Suprapubic skin (tissue), 4 donors: ENCODE measurements at regions not wholly inside any gene's neighbourhood (a gene's known extent, or its start where the extent isn't known, plus 50 kb on each side); places are given as distances from the start of the nearest gene placed in this dataset.

Source experiments
- EP300 ChIP-seq: sonication (generic); formaldehyde crosslinking; IDR thresholded peaks from one replicate; pipeline ENCODE4 v1.6.1; 2017; ENCODE audit warnings: antibody characterized with exemption
- POLR2A ChIP-seq, 2 donors: fragments of 450-650 bp; IDR thresholded peaks; one replicate each; pipeline ENCODE4 v1.6.1; 2017; ENCODE audit warnings: antibody characterized with exemption in 2 of 2, mild to moderate bottlenecking in 2 of 2, moderate library complexity in 2 of 2
- POLR2AphosphoS5 ChIP-seq, 3 donors: sonication (generic); formaldehyde crosslinking; IDR thresholded peaks; one replicate each; pipeline ENCODE4 v1.6.1; 2017; ENCODE audit warnings: antibody characterized with exemption in 3 of 3
- TF ChIP-seq, protein P1 (sequence below), 2 donors: fragments of 200-600 bp in 1 of 2; fragments of 450-650 bp in 1 of 2; sonication (generic) in 1 of 2; IDR thresholded peaks; one replicate each; pipeline ENCODE4 v1.5.1; 2016 to 2019; ENCODE audit warnings: antibody characterized with exemption in 2 of 2, mild to moderate bottlenecking in 1 of 2, moderate library complexity in 1 of 2

- TF ChIP-seq, protein P1, sequence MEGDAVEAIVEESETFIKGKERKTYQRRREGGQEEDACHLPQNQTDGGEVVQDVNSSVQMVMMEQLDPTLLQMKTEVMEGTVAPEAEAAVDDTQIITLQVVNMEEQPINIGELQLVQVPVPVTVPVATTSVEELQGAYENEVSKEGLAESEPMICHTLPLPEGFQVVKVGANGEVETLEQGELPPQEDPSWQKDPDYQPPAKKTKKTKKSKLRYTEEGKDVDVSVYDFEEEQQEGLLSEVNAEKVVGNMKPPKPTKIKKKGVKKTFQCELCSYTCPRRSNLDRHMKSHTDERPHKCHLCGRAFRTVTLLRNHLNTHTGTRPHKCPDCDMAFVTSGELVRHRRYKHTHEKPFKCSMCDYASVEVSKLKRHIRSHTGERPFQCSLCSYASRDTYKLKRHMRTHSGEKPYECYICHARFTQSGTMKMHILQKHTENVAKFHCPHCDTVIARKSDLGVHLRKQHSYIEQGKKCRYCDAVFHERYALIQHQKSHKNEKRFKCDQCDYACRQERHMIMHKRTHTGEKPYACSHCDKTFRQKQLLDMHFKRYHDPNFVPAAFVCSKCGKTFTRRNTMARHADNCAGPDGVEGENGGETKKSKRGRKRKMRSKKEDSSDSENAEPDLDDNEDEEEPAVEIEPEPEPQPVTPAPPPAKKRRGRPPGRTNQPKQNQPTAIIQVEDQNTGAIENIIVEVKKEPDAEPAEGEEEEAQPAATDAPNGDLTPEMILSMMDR (IDR thresholded peaks at IDR 0.05), result no peak
- TF ChIP-seq POLR2AphosphoS5 (IDR thresholded peaks at IDR 0.05), result no peak
- TF ChIP-seq POLR2A (IDR thresholded peaks at IDR 0.05), result no peak
- TF ChIP-seq EP300, result no peak
These were observed 460.7 kb downstream of the INSC start for GRCh38 chr11:15575409-15575808.
